ENCODE measurements at regions not wholly inside any gene's neighbourhood (a gene's known extent, or its start where the extent isn't known, plus 50 kb on each side); places are given as distances from the start of the nearest gene placed in this dataset.

- no peak overlapping the region for H3K27ac ChIP-seq (ENCODE audit: low read depth)
- no peak overlapping the region for H3K27ac Mint-ChIP-seq
- H3K79me2 ChIP-seq (replicated peaks; ENCODE audit: insufficient read depth), result no peaks in the 10 kb centered on the region
- ATAC-seq, result no peak
- H3K9me2 ChIP-seq (ENCODE audit: insufficient read depth), result no peaks in the 10 kb centered on the region
- H3F3A ChIP-seq (replicated peaks; ENCODE audit: low read depth), result no peaks in the 10 kb centered on the region
- no peak overlapping the region for H3K4me3 ChIP-seq
- H3K4me1 ChIP-seq (ENCODE audit: insufficient read depth), result no peaks in the 10 kb centered on the region
- H2AFZ ChIP-seq, result no peak overlapping the region
- no peaks in the 10 kb centered on the region for H3K36me3 ChIP-seq (ENCODE audit: insufficient read depth)
- no peaks in the 10 kb centered on the region; the same call in 2 of the 3 replicates for H3K9me3 Mint-ChIP-seq
- H4K20me1 ChIP-seq (replicated peaks; ENCODE audit: insufficient read depth), result no peaks in the 10 kb centered on the region
- TF ChIP-seq POLR2AphosphoS5 (IDR thresholded peaks at IDR 0.05; ENCODE audit: low read depth) (no peak), EZH2 (IDR thresholded peaks at IDR 0.05; ENCODE audit: low read depth, unreplicated experiment) (no peak), ETS1 (IDR thresholded peaks at IDR 0.05) (no peak), ZNF331 (CRISPR knock-in tag; IDR thresholded peaks at IDR 0.05; ENCODE audit: low read depth) (no peak), EZH2phosphoT487 (IDR thresholded peaks at IDR 0.05; ENCODE audit: unreplicated experiment) (no peak), CTCF (conservative IDR thresholded peaks at IDR 0.05; ENCODE audit: low read depth in 2 of 2) (no peak), REST (IDR thresholded peaks at IDR 0.05; ENCODE audit: unreplicated experiment) (no peak), ZNF114 (CRISPR knock-in tag; IDR thresholded peaks at IDR 0.05) (no peak), ZNF462 (CRISPR knock-in tag; IDR thresholded peaks at IDR 0.05) (no peak), CREB1 (CRISPR knock-in tag; IDR thresholded peaks at IDR 0.05; ENCODE audit: low read depth) (no peak)
- peaks cover 4% of the 10 kb centered on the region for H3K27me3 Mint-ChIP-seq (ENCODE audit: insufficient read depth, low read depth, poor library complexity)
- H3K4me2 ChIP-seq, result no peak overlapping the region
- H3K36me3 Mint-ChIP-seq (ENCODE audit: low read depth), result no peaks in the 10 kb centered on the region
- no peaks in the 10 kb centered on the region for H3K4me1 Mint-ChIP-seq
- no peak for DNase-seq (ENCODE audit: low spot score)
- no peaks in the 10 kb centered on the region for H3K27me3 ChIP-seq (ENCODE audit: insufficient read depth)
- H3K4me3 Mint-ChIP-seq, result no peak overlapping the region
Observed at GRCh38 chr16:55047331-55047730, 116.7 kb downstream of the IRX5 start.
